WTC11 (cell line): ENCODE measurements at regions not wholly inside any gene's neighbourhood (a gene's known extent, or its start where the extent isn't known, plus 50 kb on each side); places are given as distances from the start of the nearest gene placed in this dataset.

ENCODE experiments used
- ATAC-seq: fragments of 200-7000 bp; cut with Tn5 transposase; 2 replicates; pipeline ENCODE4 v1.10.0; 2021; ENCODE audit warnings: mild to moderate bottlenecking, moderate library complexity
- CTCF ChIA-PET: fragments of 300-600 bp; sonication (Branson Sonifier 250); formaldehyde crosslinking; loops from one replicate; lab custom pipeline; 2021; ENCODE audit warnings: antibody characterized with exemption; lab: Charles Lee
- POLR2A ChIA-PET: fragments of 350-600 bp; sonication (Branson Sonifier 250); formaldehyde crosslinking; loops from one replicate; lab custom pipeline; 2021; ENCODE audit warnings: antibody characterized with exemption; lab: Charles Lee
- DNase-seq: peaks from one replicate; pipeline ENCODE4 v3.0.0; 2021; ENCODE audit warnings: low spot score
- H3K27ac Mint-ChIP-seq: 2 replicates; pipeline ENCODE4 v1.8.0; 2021; ENCODE audit warnings: mixed read lengths
- H3K27me3 Mint-ChIP-seq: 2 replicates; pipeline ENCODE4 v1.8.0; 2021; ENCODE audit warnings: low read depth, mild to moderate bottlenecking, moderate library complexity, mixed read lengths
- H3K36me3 Mint-ChIP-seq: 2 replicates; pipeline ENCODE4 v1.8.0; 2021; ENCODE audit warnings: mixed read lengths
- H3K4me1 Mint-ChIP-seq: 2 replicates; pipeline ENCODE4 v1.8.0; 2022; ENCODE audit warnings: mixed read lengths
- H3K4me3 Mint-ChIP-seq: 2 replicates; pipeline ENCODE4 v1.8.0; 2021; ENCODE audit warnings: mild to moderate bottlenecking, moderate library complexity, mixed read lengths
- H3K9me3 Mint-ChIP-seq: 2 replicates; pipeline ENCODE4 v1.8.0; 2021; ENCODE audit warnings: mixed read lengths
- AR ChIP-seq: fragments of 250-450 bp; sonication (Bioruptor Pico); IDR thresholded peaks from 2 replicates; pipeline ENCODE4 v1.9.0; 2021; ENCODE audit warnings: mild to moderate bottlenecking
- ATF3 ChIP-seq: sonication (generic); formaldehyde crosslinking; conservative IDR thresholded peaks from 2 replicates; pipeline ENCODE4 v1.8.1; 2022; ENCODE audit warnings: mild to moderate bottlenecking, missing genetic modification reagents
- ATF6 ChIP-seq: sonication (generic); formaldehyde crosslinking; IDR thresholded peaks from 2 replicates; pipeline ENCODE4 v1.8.1; 2023; ENCODE audit warnings: mild to moderate bottlenecking, missing genetic modification reagents
- CREB1 ChIP-seq: sonication (generic); formaldehyde crosslinking; IDR thresholded peaks from 2 replicates; pipeline ENCODE4 v1.8.0; 2023; ENCODE audit warnings: mild to moderate bottlenecking, missing genetic modification reagents
- E2F1 ChIP-seq: sonication (generic); formaldehyde crosslinking; IDR thresholded peaks from 2 replicates; pipeline ENCODE4 v1.8.0; 2022; ENCODE audit warnings: mild to moderate bottlenecking, missing genetic modification reagents
- ELF4 ChIP-seq: sonication (generic); formaldehyde crosslinking; IDR thresholded peaks from 2 replicates; pipeline ENCODE4 v1.8.1; 2022; ENCODE audit warnings: low read depth, mild to moderate bottlenecking, moderate library complexity, missing genetic modification reagents
- ETV6 ChIP-seq: sonication (generic); formaldehyde crosslinking; IDR thresholded peaks from 2 replicates; pipeline ENCODE4 v1.8.1; 2022; ENCODE audit warnings: mild to moderate bottlenecking, missing genetic modification reagents
- FOXP1 ChIP-seq: sonication (generic); formaldehyde crosslinking; IDR thresholded peaks from 2 replicates; pipeline ENCODE4 v1.8.0; 2022; ENCODE audit warnings: missing genetic modification reagents, mild to moderate bottlenecking, moderate library complexity, borderline replicate concordance
- GRHL2 ChIP-seq: fragments of 250-450 bp; sonication (Bioruptor Pico); IDR thresholded peaks from 2 replicates; pipeline ENCODE4 v1.8.0; 2022; ENCODE audit warnings: mild to moderate bottlenecking, moderate library complexity; ENCODE audit not compliant: insufficient replicate concordance, severe bottlenecking
- HMGXB4 ChIP-seq: sonication (generic); formaldehyde crosslinking; IDR thresholded peaks from 2 replicates; pipeline ENCODE4 v1.8.1; 2023; ENCODE audit warnings: mild to moderate bottlenecking, moderate library complexity, missing genetic modification reagents
- JAZF1 ChIP-seq: fragments of 250-450 bp; sonication (Bioruptor Pico); IDR thresholded peaks from 2 replicates; pipeline ENCODE4 v1.9.0; 2021; ENCODE audit warnings: moderate library complexity, mild to moderate bottlenecking, inconsistent platforms
- JUN ChIP-seq: sonication (generic); formaldehyde crosslinking; IDR thresholded peaks from 2 replicates; pipeline ENCODE4 v1.8.0; 2023; ENCODE audit warnings: mild to moderate bottlenecking, missing genetic modification reagents
- KAT7 ChIP-seq: sonication (generic); formaldehyde crosslinking; IDR thresholded peaks from 2 replicates; pipeline ENCODE4 v1.8.1; 2023; ENCODE audit warnings: missing genetic modification reagents, mild to moderate bottlenecking, borderline replicate concordance
- MXD4 ChIP-seq: fragments of 250-450 bp; sonication (Bioruptor Pico); IDR thresholded peaks from 2 replicates; pipeline ENCODE4 v1.8.0; 2021; ENCODE audit warnings: mild to moderate bottlenecking, moderate library complexity, borderline replicate concordance
- MYBL2 ChIP-seq: sonication (generic); formaldehyde crosslinking; IDR thresholded peaks from 2 replicates; pipeline ENCODE4 v1.8.1; 2023; ENCODE audit warnings: mild to moderate bottlenecking, moderate library complexity, missing genetic modification reagents
- NFATC4 ChIP-seq: fragments of 250-450 bp; sonication (Bioruptor Pico); IDR thresholded peaks from 2 replicates; pipeline ENCODE4 v1.9.0; 2021; ENCODE audit warnings: mild to moderate bottlenecking
- NFYB ChIP-seq: sonication (generic); formaldehyde crosslinking; conservative IDR thresholded peaks from 2 replicates; pipeline ENCODE4 v1.8.0; 2022; ENCODE audit warnings: low read depth, missing genetic modification reagents
- OVOL2 ChIP-seq: fragments of 250-450 bp; sonication (Bioruptor Pico); IDR thresholded peaks from 2 replicates; pipeline ENCODE4 v1.9.0; 2021; ENCODE audit warnings: mild to moderate bottlenecking, borderline replicate concordance
- TP53 ChIP-seq: sonication (generic); formaldehyde crosslinking; IDR thresholded peaks from 2 replicates; pipeline ENCODE4 v1.8.1; 2023; ENCODE audit warnings: mild to moderate bottlenecking, missing genetic modification reagents
- USF1 ChIP-seq: sonication (generic); formaldehyde crosslinking; IDR thresholded peaks from 2 replicates; pipeline ENCODE4 v1.8.0; 2022; ENCODE audit warnings: mild to moderate bottlenecking, missing genetic modification reagents
- ZNF232 ChIP-seq: sonication (generic); formaldehyde crosslinking; IDR thresholded peaks from 2 replicates; pipeline ENCODE4 v1.8.0; 2022; ENCODE audit warnings: mild to moderate bottlenecking, missing genetic modification reagents
- ZNF317 ChIP-seq: sonication (generic); formaldehyde crosslinking; IDR thresholded peaks from 2 replicates; pipeline ENCODE4 v1.8.1; 2023; ENCODE audit warnings: low read depth, mild to moderate bottlenecking, moderate library complexity, missing genetic modification reagents, borderline replicate concordance

GRCh38 chrX:117053260-117053659 is 590.5 kb upstream of the CT83 start:
- peaks cover 26% of the 10 kb centered on the region for H3K9me3 Mint-ChIP-seq
- POLR2A ChIA-PET: no interaction called here
- peaks cover 13% of the 10 kb centered on the region for H3K36me3 Mint-ChIP-seq
- H3K27me3 Mint-ChIP-seq: no peaks in the 10 kb centered on the region
- TF ChIP-seq ETV6 (CRISPR knock-in tag): no peak
- no peak for TF ChIP-seq ZNF232
- TF ChIP-seq MXD4 (CRISPR knock-in tag): no peak
- no peak for TF ChIP-seq ATF3 (CRISPR knock-in tag)
- TF ChIP-seq KAT7 (CRISPR knock-in tag): no peak
- TF ChIP-seq NFATC4 (CRISPR knock-in tag): no peak
- TF ChIP-seq, all 79 proteins: peak for 0
- CTCF ChIA-PET: no interaction called here
- H3K4me3 Mint-ChIP-seq: no peak overlapping the region
- ATAC-seq: no peak
- no peak for DNase-seq
- H3K27ac Mint-ChIP-seq: no peak overlapping the region
- H3K4me1 Mint-ChIP-seq: no peaks in the 10 kb centered on the region

GRCh38 chrX:117038918-117039440 is 576.2 kb upstream of the CT83 start:
- H3K4me1 Mint-ChIP-seq: peaks cover 4% of the 10 kb centered on the region
- no peak overlapping the region for H3K4me3 Mint-ChIP-seq
- POLR2A ChIA-PET: no interaction called here
- H3K27ac Mint-ChIP-seq: no peak overlapping the region
- no peaks in the 10 kb centered on the region for H3K36me3 Mint-ChIP-seq
- TF ChIP-seq CREB1: no peak
- no peak for TF ChIP-seq NFYB (CRISPR knock-in tag)
- TF ChIP-seq ZNF317 (CRISPR knock-in tag): no peak
- TF ChIP-seq GRHL2 (CRISPR knock-in tag): no peak
- no peak for TF ChIP-seq TP53 (CRISPR knock-in tag)
- TF ChIP-seq AR (CRISPR knock-in tag): no peak
- TF ChIP-seq USF1 (CRISPR knock-in tag): no peak
- no peak for TF ChIP-seq ATF6 (CRISPR knock-in tag)
- no peak for TF ChIP-seq JUN (CRISPR knock-in tag)
- no peak for TF ChIP-seq ELF4 (CRISPR knock-in tag)
- TF ChIP-seq FOXP1: no peak
- H3K27me3 Mint-ChIP-seq: no peaks in the 10 kb centered on the region
- no peak for DNase-seq
- CTCF ChIA-PET: no interaction called here
- no peak for ATAC-seq
- H3K9me3 Mint-ChIP-seq: peaks cover 9% of the 10 kb centered on the region

GRCh38 chrX:117010243-117010642 is 547.5 kb upstream of the CT83 start:
- Mint-ChIP-seq H3K4me1 (no peaks in the 10 kb centered on the region), H3K9me3 (peaks cover 17% of the 10 kb centered on the region), H3K36me3 (no peaks in the 10 kb centered on the region), H3K27me3 (no peaks in the 10 kb centered on the region), H3K27ac (no peak overlapping the region), H3K4me3 (no peak overlapping the region)
- ATAC-seq (no peak), DNase-seq (no peak)
- ChIA-PET POLR2A (no interaction called here), CTCF (no interaction called here)
- TF ChIP-seq OVOL2 (CRISPR knock-in tag) (no peak), TP53 (CRISPR knock-in tag) (no peak), JAZF1 (CRISPR knock-in tag) (no peak), E2F1 (no peak), NFATC4 (CRISPR knock-in tag) (no peak), MYBL2 (CRISPR knock-in tag) (no peak), AR (CRISPR knock-in tag) (no peak), HMGXB4 (CRISPR knock-in tag) (no peak)
